ENCODE measurements at regions not wholly inside any gene's neighbourhood (a gene's known extent, or its start where the extent isn't known, plus 50 kb on each side); places are given as distances from the start of the nearest gene placed in this dataset.
"Not testable (repeated sequence)": the region's sequence is repeated elsewhere in the genome, so short reads cannot be mapped to it uniquely, and the experiment has no call there.

DNA sequence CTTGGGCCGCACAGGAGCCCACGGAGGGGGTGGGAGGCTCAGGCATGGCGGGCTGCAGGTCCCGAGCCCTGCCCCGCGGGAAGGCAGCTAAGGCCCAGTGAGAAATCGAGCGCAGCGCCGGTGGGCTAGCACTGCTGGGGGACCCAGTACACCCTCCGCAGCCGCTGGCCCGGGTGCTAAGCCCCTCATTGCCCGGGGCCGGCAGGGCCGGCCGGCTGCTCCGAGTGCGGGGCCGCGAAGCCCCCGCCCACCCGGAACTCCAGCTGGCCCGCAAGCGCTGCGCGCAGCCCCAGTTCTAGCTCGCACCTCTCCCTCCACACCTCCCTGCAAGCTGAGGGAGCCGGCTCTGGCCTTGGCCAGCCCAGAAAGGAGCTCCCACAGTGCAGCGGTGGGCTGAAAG lies 70.8 kb downstream of the DYRK2 start:
- not testable (repeated sequence) for TF ChIP-seq CTCF, POLR2A (IDR thresholded peaks at IDR 0.05)
